GM21737 (cell line): ENCODE measurements at regions not wholly inside any gene's neighbourhood (a gene's known extent, or its start where the extent isn't known, plus 50 kb on each side); places are given as distances from the start of the nearest gene placed in this dataset.
"Not testable (repeated sequence)": the region's sequence is repeated elsewhere in the genome, so short reads cannot be mapped to it uniquely, and the experiment has no call there.

Source experiments
- ATAC-seq: cut with Tn5 transposase; IDR thresholded peaks from one replicate; pipeline ENCODE4 v1.9.1; 2021; ENCODE audit warnings: mild to moderate bottlenecking, moderate library complexity; ENCODE audit not compliant: unreplicated experiment

DNA sequence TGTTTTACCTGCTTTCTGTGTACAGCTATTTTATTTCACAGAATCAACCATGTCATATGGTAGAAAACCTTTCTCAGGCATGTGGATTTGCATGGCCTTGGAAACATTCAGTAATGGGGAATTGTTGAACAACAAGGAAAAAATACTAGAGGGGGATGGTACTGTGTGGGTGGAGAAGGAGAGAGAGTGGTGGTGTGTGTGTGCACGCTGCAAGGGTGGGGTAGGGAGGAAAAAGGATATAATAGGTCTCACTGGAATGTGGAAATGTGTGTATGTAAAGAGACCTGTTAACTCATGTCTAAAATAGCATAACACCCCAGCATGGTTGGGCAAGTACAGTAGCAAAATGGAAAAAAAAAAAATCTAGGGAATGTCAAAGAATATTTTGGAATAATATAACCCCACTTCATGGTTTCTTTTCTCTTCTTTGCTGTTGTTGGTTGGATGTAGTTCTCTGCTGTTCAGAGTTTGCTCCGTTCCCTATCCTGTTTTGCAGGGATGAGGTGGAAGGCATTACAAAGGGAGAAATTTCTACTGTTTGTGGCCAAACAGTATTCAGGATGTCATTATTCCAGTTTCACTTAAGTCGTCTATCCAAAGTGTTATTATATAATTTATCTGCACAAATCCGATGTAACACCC, 93.9 kb upstream of the CITED2 start:
- ATAC-seq = no peak

DNA sequence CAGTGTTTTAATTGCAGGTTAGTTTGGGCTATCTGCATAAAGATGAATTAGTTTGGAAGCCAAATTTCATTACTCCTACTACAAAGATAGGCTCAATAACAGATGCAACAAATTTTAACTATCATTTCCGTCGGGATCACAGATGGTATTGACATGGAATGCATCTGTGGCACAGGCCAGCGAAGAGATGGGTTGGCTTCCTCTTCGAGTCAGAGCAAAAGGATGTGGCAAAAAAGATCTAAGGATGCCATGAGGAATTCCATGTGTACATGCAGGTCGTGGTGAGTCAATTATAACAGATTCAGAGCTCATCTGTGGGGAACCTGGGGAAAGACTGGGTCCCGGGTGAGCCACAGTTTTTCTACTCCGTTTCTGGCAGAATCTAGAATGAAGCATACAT, 83.0 kb upstream of the CITED2 start:
- no peak for ATAC-seq

GRCh38 chr6:139452148-139452876, 77.9 kb upstream of the CITED2 start:
- no peak for ATAC-seq

GRCh38 chr6:139449611-139450000, 75.2 kb upstream of the CITED2 start:
- ATAC-seq = no peak

DNA sequence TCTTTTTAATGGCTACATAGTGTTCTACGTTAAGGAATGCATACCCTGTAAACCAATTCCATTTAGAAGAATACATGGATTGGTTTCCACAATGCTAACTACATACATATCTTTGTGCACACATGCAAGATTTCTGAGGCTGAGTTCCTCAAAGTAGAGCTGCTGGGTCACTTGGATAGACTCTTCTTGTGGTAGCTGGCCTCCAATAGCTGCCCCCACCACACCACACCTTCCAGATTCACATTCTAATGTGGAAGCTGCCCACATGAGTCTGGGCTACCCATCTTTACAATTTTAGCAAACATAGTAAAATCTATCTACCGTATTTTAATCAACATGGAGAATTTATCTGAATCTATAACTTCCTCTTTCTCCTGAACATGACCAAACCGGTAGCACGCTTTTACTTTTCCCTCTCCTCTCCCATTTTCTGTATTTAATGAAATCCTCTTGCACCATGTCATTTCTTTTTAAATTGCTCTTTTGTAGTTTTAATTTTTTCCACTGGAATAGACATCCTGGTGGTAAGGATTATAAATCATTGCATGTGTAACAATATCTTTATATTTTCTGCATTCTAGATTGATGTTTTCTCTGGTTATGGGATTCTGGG, 74.7 kb upstream of the CITED2 start:
- ATAC-seq = no peak

- peak; percentile 83 for ATAC-seq
These were observed 73.7 kb upstream of the CITED2 start for GRCh38 chr6:139448051-139448649.

- no peak for ATAC-seq
These were observed 73.2 kb upstream of the CITED2 start for GRCh38 chr6:139447656-139447975.

DNA sequence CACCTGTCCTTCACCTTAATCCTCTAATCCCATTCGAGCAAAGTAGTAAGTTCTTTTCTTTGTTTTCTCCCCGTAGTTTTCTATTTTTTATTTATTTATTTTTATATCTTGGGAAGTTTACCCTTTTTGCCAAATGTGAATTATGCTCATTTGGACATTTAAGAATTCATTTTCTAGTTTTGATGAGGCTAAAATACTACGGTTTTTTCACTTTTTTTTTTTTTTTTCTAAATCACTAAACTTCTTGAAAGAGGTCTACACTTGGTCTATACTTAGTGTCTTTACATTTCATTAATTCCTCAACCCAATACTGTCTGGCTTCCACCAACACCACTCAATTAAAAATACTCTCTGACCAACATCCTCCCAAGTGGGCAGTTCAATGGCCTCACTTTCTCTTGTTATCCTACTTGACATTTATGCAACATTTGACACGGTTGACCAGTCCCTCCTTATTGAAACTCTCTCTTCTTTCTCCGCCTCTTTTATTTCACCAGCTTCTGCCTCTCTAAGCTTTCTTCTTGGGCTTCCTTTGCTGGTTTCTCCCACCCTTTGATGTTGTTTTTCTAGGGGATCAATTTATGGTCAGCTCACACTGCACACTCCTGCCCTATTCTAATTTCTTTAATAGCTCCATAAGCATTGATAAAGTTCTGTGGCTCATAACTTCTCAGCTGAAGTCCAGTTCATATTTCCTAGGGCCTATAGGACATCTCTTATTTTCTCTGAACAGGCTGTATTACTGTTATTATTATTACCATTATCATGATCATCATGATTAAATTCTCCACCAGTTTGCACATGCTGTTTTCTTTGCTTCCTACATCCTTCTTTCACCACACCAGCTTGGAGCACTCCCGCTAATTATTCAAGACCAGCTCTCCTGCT, 72.6 kb upstream of the CITED2 start:
- no peak for ATAC-seq

DNA sequence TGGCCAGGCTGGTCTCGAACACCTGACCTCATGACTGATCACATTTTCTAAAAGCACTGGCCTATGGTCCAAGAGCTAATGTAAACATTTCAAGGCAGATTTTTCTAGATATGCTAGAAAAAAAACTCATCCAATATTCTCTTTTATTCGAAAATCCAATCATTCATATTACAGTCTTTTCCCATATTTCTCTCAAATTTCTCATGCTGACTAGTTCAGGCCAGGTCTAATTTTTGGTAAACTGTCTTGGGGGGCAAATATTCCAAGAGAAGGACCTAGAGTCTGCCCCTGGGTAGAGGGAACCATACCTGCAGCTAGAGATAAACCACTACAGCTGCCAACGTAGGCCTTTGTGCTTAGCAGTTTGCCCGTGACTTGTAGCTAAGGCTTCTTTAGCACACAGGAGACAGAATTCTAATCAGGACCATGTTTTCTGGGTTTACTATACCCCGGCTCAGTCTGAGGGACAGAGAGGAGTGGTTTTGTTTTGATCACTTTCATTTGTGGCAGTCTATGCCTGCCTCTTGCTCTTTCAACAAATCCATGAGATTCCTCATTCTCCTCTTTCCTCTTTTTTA, 71.8 kb upstream of the CITED2 start:
- ATAC-seq = no peak

- ATAC-seq = not testable (repeated sequence)
These were observed 69.9 kb upstream of the CITED2 start for GRCh38 chr6:139444273-139444787.

GRCh38 chr6:139443231-139444112, 69.0 kb upstream of the CITED2 start:
- ATAC-seq = no peak

- no peak for ATAC-seq
These were observed 67.8 kb upstream of the CITED2 start for GRCh38 chr6:139442188-139442671.

- no peak for ATAC-seq
These were observed 64.9 kb upstream of the CITED2 start for GRCh38 chr6:139439349-139439748.

- no peak for ATAC-seq
These were observed 64.3 kb upstream of the CITED2 start for GRCh38 chr6:139438775-139439174.

DNA sequence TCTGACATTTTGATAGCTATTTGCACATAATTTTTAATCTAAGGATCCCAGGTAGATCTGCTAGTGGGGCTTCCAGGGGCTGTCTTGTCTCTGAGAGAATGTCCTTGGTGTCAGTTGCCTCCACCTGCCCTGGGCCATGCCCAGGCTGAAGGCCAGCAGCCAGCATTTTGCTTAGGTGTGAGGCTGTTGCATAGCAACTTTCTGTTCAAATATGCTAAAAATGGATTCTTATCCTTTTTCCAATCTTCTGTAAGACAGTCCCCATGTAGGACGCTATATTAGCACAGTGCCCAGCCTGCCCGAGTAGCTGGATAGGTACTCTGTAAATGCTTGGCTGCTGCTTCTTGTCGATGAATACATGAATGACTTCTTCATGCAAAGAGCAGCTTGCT, 62.5 kb upstream of the CITED2 start:
- ATAC-seq = no peak

DNA sequence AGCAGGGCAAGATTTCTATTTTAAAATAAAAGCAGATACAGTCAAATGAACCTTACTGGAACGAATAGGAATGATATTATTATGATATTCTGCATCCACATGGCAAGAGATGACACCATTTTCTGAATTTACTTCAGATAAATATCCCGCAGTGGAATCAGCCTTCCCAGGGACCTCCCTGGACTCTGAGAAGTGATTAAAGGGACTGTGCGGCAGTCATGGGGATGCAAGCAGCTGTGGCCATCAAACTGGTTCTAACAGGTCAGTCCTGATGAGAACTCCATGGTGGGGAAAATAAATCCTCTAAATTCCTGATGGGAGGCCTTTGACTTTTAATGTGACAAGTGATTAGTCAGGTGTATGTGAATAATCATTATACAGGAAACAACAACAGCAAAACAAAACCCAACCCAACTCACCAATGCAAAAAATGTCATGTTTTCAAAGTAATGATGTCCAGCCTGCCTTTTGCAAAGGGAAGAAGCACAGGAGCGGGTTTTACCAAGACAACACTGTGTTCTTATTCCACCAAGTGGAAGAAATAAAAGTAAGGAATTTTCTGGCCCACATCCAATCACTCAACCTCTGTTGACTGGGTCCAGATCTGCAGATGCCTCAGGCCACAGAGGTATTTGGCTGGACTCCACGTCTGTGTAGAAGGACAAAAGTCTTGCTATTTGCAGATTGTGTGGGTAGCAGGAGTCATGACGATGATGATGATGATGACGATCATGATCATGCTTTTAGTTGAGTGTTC, 61.9 kb upstream of the CITED2 start:
- no peak for ATAC-seq

DNA sequence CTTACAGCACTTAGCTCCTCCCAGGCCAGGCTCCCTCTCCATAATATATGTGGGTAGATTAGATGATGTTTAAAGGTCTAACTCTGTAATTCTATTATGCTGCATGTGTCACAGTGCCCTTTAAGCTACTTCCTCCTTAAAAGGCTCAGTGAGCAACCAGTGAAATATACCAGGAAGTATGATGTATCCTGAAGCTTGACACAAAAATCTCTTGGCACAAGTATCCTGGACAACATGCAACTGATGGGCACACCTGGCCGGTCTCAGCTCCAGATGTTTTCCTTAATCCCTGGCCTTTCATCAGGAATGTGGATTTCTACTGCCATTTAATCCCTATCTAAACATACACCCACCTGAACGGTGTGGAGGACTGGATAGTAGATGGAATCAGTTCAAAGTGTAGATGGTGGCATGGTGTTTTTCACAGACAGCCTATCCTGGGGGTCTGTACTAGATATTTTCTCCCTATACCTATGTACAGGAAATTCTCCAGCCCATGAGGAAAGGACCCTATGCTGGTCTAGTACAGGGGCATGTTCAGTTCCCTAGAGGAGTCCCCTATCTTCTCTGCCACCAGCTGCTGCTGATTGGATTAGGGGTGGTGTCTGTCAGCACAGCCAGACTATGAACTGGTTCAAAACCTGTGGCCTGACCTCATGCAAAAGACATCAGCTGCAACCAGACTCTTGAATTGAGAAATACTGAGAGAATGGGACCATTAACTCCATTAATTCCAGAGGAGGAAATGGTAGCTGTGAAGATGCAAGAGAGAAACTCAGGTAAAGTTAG, 59.4 kb upstream of the CITED2 start:
- ATAC-seq = no peak

GRCh38 chr6:139431602-139431956, 57.1 kb upstream of the CITED2 start:
- ATAC-seq = no peak
